ENCODE measurements at regions not wholly inside any gene's neighbourhood (a gene's known extent, or its start where the extent isn't known, plus 50 kb on each side); places are given as distances from the start of the nearest gene placed in this dataset.

DNA sequence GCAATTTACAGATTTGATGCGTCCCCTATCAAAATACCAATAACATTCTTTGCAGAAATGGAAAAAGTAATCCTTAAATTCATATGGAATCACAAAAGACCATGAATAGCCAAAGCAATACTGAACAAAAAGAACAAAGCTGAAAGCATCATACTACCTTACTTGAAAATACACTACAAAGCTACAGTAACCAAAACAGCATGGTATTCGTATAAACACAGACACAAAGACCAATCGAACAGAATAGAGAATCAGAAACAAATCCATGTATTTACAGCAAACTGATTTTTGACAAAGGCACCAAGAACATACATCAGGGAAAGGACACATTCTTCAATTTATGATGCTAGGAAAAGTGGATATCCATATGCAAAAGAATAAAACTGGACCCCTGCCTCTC is 206.5 kb upstream of the PDE10A start:
- H3K27ac ChIP-seq, result no peak overlapping the region
- ATAC-seq (no peak), DNase-seq (no peak)
- 63% methylated on average over 3 of the region's 3 CpGs for WGBS (ENCODE audit: insufficient coverage, low coverage, low lambda C conversion rate, missing lambda C conversion rate)
- intact Hi-C loops (cut with DNase I), result no loop called here
- no peaks in the 10 kb centered on the region for H3K4me1 ChIP-seq
- H3K36me3 ChIP-seq, result no peaks in the 10 kb centered on the region
- H3K9me3 ChIP-seq, result no peaks in the 10 kb centered on the region
- H3K27me3 ChIP-seq, result no peaks in the 10 kb centered on the region
- no peak for TF ChIP-seq POLR2A (IDR thresholded peaks at IDR 0.05)
- TF ChIP-seq, protein P1, sequence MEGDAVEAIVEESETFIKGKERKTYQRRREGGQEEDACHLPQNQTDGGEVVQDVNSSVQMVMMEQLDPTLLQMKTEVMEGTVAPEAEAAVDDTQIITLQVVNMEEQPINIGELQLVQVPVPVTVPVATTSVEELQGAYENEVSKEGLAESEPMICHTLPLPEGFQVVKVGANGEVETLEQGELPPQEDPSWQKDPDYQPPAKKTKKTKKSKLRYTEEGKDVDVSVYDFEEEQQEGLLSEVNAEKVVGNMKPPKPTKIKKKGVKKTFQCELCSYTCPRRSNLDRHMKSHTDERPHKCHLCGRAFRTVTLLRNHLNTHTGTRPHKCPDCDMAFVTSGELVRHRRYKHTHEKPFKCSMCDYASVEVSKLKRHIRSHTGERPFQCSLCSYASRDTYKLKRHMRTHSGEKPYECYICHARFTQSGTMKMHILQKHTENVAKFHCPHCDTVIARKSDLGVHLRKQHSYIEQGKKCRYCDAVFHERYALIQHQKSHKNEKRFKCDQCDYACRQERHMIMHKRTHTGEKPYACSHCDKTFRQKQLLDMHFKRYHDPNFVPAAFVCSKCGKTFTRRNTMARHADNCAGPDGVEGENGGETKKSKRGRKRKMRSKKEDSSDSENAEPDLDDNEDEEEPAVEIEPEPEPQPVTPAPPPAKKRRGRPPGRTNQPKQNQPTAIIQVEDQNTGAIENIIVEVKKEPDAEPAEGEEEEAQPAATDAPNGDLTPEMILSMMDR (IDR thresholded peaks at IDR 0.05), result no peak
- no peak overlapping the region for H3K4me3 ChIP-seq

DNA sequence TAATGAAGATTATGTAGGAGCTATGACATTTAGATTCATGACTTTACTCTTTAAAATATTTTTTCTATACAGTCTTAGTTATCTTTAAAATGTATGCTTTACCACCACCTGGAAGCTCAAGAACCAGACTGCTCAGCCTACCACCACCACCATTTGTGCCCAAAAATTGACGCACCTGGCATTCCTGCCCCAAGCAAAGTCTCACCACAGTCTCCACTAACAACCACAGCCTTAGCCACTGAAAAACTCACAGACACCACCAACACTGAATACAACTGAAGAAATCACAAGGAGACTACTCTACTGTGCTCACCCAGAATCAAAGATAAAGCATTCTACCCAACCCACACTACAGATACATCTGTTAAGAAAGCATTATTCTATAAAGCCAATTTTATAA is 201.9 kb upstream of the PDE10A start:
- H3K27me3 ChIP-seq, result no peaks in the 10 kb centered on the region
- DNase-seq, result no peak
- no peak overlapping the region for H3K27ac ChIP-seq
- H3K36me3 ChIP-seq, result no peaks in the 10 kb centered on the region
- TF ChIP-seq POLR2A (IDR thresholded peaks at IDR 0.05), result no peak
- TF ChIP-seq, protein P1 (IDR thresholded peaks at IDR 0.05), result no peak
- H3K4me1 ChIP-seq, result peaks cover 0 to 10% (median 0%) of the 10 kb centered on the region in 4 donors
- WGBS (ENCODE audit: insufficient coverage, low coverage, low lambda C conversion rate, missing lambda C conversion rate), result 30% methylated on average over 1 of the region's 1 CpG
- intact Hi-C loops (cut with DNase I), result no loop called here
- H3K9me3 ChIP-seq, result no peaks in the 10 kb centered on the region
- no peak overlapping the region for H3K4me3 ChIP-seq
- ATAC-seq, result no peak

DNA sequence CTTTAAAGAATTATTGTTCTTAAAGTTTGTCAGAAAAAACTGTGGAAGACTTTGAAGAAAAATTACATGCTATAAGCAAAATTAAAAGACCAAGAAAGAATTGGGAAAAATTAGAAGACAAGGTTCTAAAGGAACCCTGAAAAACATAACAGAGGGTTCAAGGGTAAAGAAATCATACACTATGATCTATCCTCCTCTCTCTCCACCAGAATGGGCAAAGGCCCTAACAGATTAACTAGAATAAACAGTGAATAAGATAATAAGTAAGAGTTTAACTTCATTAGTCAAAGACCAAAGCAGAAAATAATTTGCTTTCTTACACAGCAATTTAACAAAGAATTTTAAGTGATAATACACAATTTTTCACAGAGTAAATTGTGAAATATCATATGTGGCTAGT is 201.2 kb upstream of the PDE10A start:
- no peak overlapping the region for H3K4me3 ChIP-seq
- peaks cover 0 to 10% (median 0%) of the 10 kb centered on the region in 4 donors for H3K4me1 ChIP-seq
- no peaks in the 10 kb centered on the region for H3K36me3 ChIP-seq
- TF ChIP-seq POLR2A (IDR thresholded peaks at IDR 0.05), result no peak
- TF ChIP-seq, protein P1 (IDR thresholded peaks at IDR 0.05), result no peak
- H3K27ac ChIP-seq, result no peak overlapping the region
- DNase-seq (no peak), ATAC-seq (peak in 2 of 4 donors; percentile 69 to 88)
- intact Hi-C loops (cut with DNase I), result no loop called here
- no peaks in the 10 kb centered on the region for H3K9me3 ChIP-seq
- H3K27me3 ChIP-seq, result no peaks in the 10 kb centered on the region

DNA sequence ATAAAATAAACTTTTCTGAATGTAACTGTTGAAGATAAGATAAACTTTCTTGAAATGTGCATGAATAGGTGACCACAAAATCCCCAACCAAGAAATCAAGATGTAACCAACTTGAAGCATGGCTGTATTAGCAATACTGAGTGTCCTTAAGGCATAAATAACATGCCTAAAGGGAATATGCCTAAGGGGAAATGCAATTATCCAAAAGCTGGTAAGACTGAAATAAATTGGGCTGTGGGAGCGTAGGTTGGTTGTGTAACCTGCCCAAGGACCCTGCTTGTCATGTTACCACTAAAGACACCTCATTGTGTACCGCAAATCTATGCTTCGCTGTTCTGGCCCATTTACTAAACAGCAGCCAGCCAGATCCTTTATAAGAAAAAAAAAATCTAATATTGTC is 200.8 kb upstream of the PDE10A start:
- H3K4me3 ChIP-seq, result no peak overlapping the region
- intact Hi-C loops (cut with DNase I), result no loop called here
- ATAC-seq (no peak), DNase-seq (no peak)
- no peaks in the 10 kb centered on the region for H3K27me3 ChIP-seq
- TF ChIP-seq, protein P1 (IDR thresholded peaks at IDR 0.05), result no peak
- TF ChIP-seq POLR2A (IDR thresholded peaks at IDR 0.05), result no peak
- H3K4me1 ChIP-seq, result peaks cover 0 to 10% (median 0%) of the 10 kb centered on the region in 4 donors
- H3K9me3 ChIP-seq, result no peaks in the 10 kb centered on the region
- WGBS (ENCODE audit: insufficient coverage, low coverage, low lambda C conversion rate, missing lambda C conversion rate), result 74% methylated on average over 3 of the region's 3 CpGs
- no peaks in the 10 kb centered on the region for H3K36me3 ChIP-seq
- H3K27ac ChIP-seq, result no peak overlapping the region

DNA sequence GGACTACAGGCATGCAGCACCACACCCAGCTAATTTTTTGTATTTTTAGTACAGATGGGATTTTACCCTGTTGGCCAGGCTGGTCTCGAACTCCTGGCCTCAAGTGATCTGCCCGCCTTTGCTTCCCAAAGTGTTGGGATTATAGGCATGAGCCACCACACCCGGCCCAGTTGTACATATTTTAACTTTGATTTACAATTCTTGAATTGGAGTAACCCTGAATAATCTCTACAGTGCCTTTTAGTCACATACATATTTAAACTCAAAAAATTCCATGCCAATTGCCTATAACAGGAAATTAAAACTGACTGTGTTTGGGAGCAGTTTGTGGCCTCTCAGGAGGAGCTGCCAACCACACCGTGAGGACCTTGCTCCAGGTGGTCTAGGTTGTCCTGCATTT is 199.8 kb upstream of the PDE10A start:
- Histone ChIP-seq H3K4me1 (peaks cover 0 to 10% (median 0%) of the 10 kb centered on the region in 4 donors), H3K36me3 (no peaks in the 10 kb centered on the region), H3K9me3 (no peaks in the 10 kb centered on the region), H3K27ac (no peak overlapping the region), H3K27me3 (no peaks in the 10 kb centered on the region), H3K4me3 (no peak overlapping the region)
- TF ChIP-seq POLR2A (IDR thresholded peaks at IDR 0.05), result no peak
- TF ChIP-seq, protein P1 (IDR thresholded peaks at IDR 0.05), result no peak
- intact Hi-C loops (cut with DNase I), result no loop called here
- ATAC-seq (no peak), DNase-seq (no peak)
- WGBS (ENCODE audit: insufficient coverage, low coverage, low lambda C conversion rate, missing lambda C conversion rate), result 64% methylated on average over 4 of the region's 4 CpGs

Data from right lobe of liver (tissue), 6 donors.